Epithelial cell of esophagus (primary cell): ENCODE measurements at regions not wholly inside any gene's neighbourhood (a gene's known extent, or its start where the extent isn't known, plus 50 kb on each side); places are given as distances from the start of the nearest gene placed in this dataset.
"Not testable (repeated sequence)": the region's sequence is repeated elsewhere in the genome, so short reads cannot be mapped to it uniquely, and the experiment has no call there.

Experiments
- DNase-seq: peaks from one replicate; pipeline ENCODE4 v3.0.0; 2010; ENCODE audit warnings: low read depth
- H3K4me3 ChIP-seq: 2 replicates; pipeline ENCODE4 v1.5.1; 2011; ENCODE audit warnings: mild to moderate bottlenecking, low read length, control low read depth
- TF ChIP-seq, protein P1 (sequence below): IDR thresholded peaks from 2 replicates; pipeline ENCODE4 v1.5.1; 2011; ENCODE audit warnings: low read depth, mild to moderate bottlenecking, low read length, control low read depth, inconsistent platforms; ENCODE audit not compliant: insufficient read depth; ENCODE audit errors: missing control alignments

GRCh38 chr6:26275663-26276062 is 89.3 kb upstream of the BTN3A2 start:
- DNase-seq, result no peak
- TF ChIP-seq, protein P1, sequence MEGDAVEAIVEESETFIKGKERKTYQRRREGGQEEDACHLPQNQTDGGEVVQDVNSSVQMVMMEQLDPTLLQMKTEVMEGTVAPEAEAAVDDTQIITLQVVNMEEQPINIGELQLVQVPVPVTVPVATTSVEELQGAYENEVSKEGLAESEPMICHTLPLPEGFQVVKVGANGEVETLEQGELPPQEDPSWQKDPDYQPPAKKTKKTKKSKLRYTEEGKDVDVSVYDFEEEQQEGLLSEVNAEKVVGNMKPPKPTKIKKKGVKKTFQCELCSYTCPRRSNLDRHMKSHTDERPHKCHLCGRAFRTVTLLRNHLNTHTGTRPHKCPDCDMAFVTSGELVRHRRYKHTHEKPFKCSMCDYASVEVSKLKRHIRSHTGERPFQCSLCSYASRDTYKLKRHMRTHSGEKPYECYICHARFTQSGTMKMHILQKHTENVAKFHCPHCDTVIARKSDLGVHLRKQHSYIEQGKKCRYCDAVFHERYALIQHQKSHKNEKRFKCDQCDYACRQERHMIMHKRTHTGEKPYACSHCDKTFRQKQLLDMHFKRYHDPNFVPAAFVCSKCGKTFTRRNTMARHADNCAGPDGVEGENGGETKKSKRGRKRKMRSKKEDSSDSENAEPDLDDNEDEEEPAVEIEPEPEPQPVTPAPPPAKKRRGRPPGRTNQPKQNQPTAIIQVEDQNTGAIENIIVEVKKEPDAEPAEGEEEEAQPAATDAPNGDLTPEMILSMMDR, result no peak
- H3K4me3 ChIP-seq, result no peak overlapping the region

DNA sequence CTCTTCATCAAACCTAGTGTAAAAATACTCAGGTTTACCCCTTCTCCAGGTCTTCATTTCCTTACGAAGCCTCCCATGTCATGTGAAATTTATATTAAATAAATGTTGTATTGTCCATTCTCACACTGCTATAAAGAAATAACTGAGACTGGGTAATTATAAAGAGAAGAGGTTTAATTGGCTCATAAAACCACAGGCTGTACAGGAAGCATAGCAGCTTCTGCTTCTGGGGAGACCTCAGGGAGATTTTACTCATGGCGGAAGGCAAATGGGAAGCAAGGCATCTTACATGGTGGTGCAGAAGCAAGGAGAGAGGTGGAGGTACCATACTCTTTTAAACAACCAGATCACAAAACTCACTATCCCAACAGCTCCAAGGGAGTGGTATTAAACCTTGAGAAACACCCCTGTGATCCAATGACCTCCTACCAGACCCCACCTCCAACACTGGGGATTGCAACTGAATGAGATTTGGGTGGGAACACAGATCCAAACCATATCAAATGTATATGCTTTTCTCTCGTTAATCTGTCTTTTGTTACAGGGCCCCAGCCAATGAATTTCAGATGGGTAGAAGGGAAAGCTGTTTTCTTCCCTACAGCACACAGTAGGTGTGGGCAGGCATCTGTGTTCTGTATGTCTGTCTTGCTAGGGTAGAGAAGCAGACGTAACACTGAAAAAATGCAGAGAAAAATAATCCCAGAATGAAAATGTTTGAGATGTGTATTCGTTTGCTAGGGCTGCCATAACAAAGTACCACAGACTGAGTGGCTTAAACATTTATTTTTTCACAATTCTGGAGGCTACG is 88.0 kb upstream of the BTN3A2 start:
- TF ChIP-seq, protein P1, result no peak
- DNase-seq, result no peak

GRCh38 chr6:26278536-26278935 is 86.5 kb upstream of the BTN3A2 start:
- DNase-seq, result no peak
- H3K4me3 ChIP-seq, result no peak overlapping the region
- TF ChIP-seq, protein P1, result no peak

More for the DNA sequence above, 88.0 kb upstream of the BTN3A2 start:
- H3K4me3 ChIP-seq, result no peak overlapping the region

DNA sequence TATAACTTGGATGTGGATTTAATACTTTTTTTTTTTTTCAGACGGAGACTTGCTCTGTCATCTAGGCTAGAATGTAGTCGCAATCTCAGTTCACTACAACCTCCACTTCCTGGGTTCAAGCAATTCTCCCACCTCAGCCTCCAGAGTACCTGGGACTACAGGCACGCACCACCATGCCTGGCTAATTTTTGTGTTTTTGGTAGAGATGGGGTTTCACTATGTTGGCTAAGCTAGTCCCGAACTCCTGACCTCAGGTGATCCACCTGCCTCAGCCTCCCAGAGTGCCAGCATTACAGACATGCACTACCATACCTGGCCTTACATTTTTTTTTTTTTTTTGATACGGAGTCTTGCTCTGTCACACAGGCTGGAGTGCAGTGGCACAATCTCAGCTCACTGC is 85.6 kb upstream of the BTN3A2 start:
- H3K4me3 ChIP-seq, DNase-seq: not testable (repeated sequence)

- TF ChIP-seq, protein P1, result no peak
- no peak for DNase-seq
- H3K4me3 ChIP-seq, result no peak overlapping the region
Measured at GRCh38 chr6:26280407-26280806, 84.6 kb upstream of the BTN3A2 start.

- TF ChIP-seq, protein P1, result no peak
- peak overlapping the region; percentile 72 for H3K4me3 ChIP-seq
- peak; percentile 55 for DNase-seq
Measured at GRCh38 chr6:26284537-26285142, 80.4 kb upstream of the BTN3A2 start.

DNA sequence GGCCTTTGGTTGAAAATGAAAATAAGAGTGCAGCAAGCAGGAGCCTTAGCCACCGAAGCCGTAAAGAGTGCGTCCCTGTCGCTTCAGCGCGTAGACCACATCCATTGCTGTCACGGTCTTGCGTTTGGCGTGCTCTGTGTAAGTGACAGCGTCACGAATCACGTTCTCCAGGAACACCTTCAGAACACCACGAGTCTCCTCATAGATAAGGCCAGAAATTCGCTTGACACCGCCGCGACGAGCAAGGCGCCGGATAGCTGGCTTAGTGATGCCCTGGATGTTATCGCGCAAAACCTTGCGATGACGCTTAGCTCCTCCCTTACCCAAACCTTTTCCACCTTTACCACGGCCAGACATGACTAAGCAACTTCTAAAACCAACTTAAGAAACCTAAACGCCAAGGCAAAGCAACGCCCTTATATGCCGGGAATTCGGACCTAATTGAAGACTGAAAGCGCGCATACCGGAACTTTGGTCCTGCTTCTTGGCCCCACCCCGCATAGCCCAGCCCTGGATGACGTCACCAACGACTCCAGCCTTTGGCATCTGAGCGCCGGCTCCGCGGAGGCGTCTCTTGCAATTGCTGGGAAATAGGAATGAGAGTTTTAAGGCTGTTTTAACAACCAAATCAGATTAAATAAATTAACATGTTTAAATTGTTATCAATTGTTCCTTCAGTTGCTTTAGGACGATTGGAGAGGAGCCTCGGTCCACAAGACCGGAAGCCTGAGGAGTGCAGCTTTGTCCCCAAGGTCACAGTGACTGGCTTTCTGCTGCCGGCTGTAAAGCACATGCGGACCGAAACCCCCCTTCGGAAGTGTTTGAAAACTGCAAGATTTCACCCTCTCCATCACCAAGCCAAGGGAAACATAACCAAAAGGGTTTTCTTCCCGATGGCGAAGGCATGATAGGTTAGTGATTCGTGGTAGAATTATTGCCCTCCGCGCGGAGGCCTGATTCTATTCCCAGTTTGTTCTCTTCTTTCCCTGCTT is 79.6 kb upstream of the BTN3A2 start:
- DNase-seq, result peak; percentile 100
- H3K4me3 ChIP-seq, result peak overlapping the region; percentile 72
- TF ChIP-seq, protein P1, result no peak
